HUES48 (cell line): ENCODE measurements at regions not wholly inside any gene's neighbourhood (a gene's known extent, or its start where the extent isn't known, plus 50 kb on each side); places are given as distances from the start of the nearest gene placed in this dataset.

Experiments
- H3K27ac ChIP-seq: one replicate; pipeline ENCODE4 v1.7.0; 2013; ENCODE audit warnings: low read depth, low read length, inconsistent platforms
- H3K27me3 ChIP-seq: 2 replicates; pipeline ENCODE4 v1.6.1; 2013; ENCODE audit warnings: mild to moderate bottlenecking, low read length; ENCODE audit not compliant: control insufficient read depth, insufficient read depth
- H3K36me3 ChIP-seq: 2 replicates; pipeline ENCODE4 v1.6.1; 2013; ENCODE audit warnings: low read length; ENCODE audit not compliant: control insufficient read depth, insufficient read depth
- H3K4me1 ChIP-seq: 2 replicates; pipeline ENCODE4 v1.6.1; 2013; ENCODE audit warnings: mild to moderate bottlenecking, low read length; ENCODE audit not compliant: control insufficient read depth, insufficient read depth
- H3K4me3 ChIP-seq: 2 replicates; pipeline ENCODE4 v1.5.1; 2013; ENCODE audit warnings: mild to moderate bottlenecking, low read depth, low read length
- H3K9ac ChIP-seq: 2 replicates; pipeline ENCODE4 v1.6.1; 2013; ENCODE audit warnings: mild to moderate bottlenecking, low read depth, low read length, moderate library complexity
- H3K9me3 ChIP-seq: 2 replicates; pipeline ENCODE4 v1.6.1; 2013; ENCODE audit warnings: low read length; ENCODE audit not compliant: control insufficient read depth, insufficient read depth

- Histone ChIP-seq H3K9me3 (no peaks in the 10 kb centered on the region), H3K36me3 (no peaks in the 10 kb centered on the region), H3K4me1 (peaks cover 9% of the 10 kb centered on the region), H3K27ac (no peak overlapping the region), H3K9ac (no peak overlapping the region), H3K27me3 (no peaks in the 10 kb centered on the region), H3K4me3 (no peak overlapping the region)
These were observed 764.9 kb upstream of the FANCL start for GRCh38 chr2:59005836-59006615.

- H3K36me3 ChIP-seq, result no peaks in the 10 kb centered on the region
- H3K9me3 ChIP-seq, result no peaks in the 10 kb centered on the region
- H3K27me3 ChIP-seq, result no peaks in the 10 kb centered on the region
- H3K4me3 ChIP-seq, result no peak overlapping the region
- H3K9ac ChIP-seq, result no peak overlapping the region
- H3K27ac ChIP-seq, result no peak overlapping the region
- peaks cover 9% of the 10 kb centered on the region for H3K4me1 ChIP-seq
These were observed 763.5 kb upstream of the FANCL start for GRCh38 chr2:59004621-59005020.

GRCh38 chr2:59000796-59001195 lies 759.7 kb upstream of the FANCL start:
- H3K27ac ChIP-seq, result no peak overlapping the region
- H3K9ac ChIP-seq, result no peak overlapping the region
- no peaks in the 10 kb centered on the region for H3K27me3 ChIP-seq
- no peaks in the 10 kb centered on the region for H3K9me3 ChIP-seq
- H3K4me3 ChIP-seq, result no peak overlapping the region
- peaks cover 2% of the 10 kb centered on the region; the same call in 1 of the 2 replicates for H3K4me1 ChIP-seq
- no peaks in the 10 kb centered on the region for H3K36me3 ChIP-seq

GRCh38 chr2:58992062-58992706 lies 751.1 kb upstream of the FANCL start:
- peaks cover 15% of the 10 kb centered on the region for H3K4me1 ChIP-seq
- H3K27me3 ChIP-seq, result no peaks in the 10 kb centered on the region
- no peak overlapping the region for H3K4me3 ChIP-seq
- H3K27ac ChIP-seq, result no peak overlapping the region
- no peaks in the 10 kb centered on the region for H3K36me3 ChIP-seq
- no peaks in the 10 kb centered on the region for H3K9me3 ChIP-seq
- H3K9ac ChIP-seq, result no peak overlapping the region

- no peaks in the 10 kb centered on the region for H3K27me3 ChIP-seq
- no peak overlapping the region for H3K4me3 ChIP-seq
- peaks cover 15% of the 10 kb centered on the region for H3K4me1 ChIP-seq
- no peak overlapping the region for H3K27ac ChIP-seq
- H3K36me3 ChIP-seq, result no peaks in the 10 kb centered on the region
- H3K9me3 ChIP-seq, result no peaks in the 10 kb centered on the region
- no peak overlapping the region for H3K9ac ChIP-seq
These were observed 750.2 kb upstream of the FANCL start for GRCh38 chr2:58991357-58991756.

GRCh38 chr2:58985541-58985940 lies 744.4 kb upstream of the FANCL start:
- Histone ChIP-seq H3K4me1 (peaks cover 18% of the 10 kb centered on the region), H3K27ac (no peak overlapping the region), H3K9ac (no peak overlapping the region), H3K9me3 (no peaks in the 10 kb centered on the region), H3K4me3 (no peak overlapping the region), H3K27me3 (no peaks in the 10 kb centered on the region), H3K36me3 (no peaks in the 10 kb centered on the region)

- no peaks in the 10 kb centered on the region for H3K9me3 ChIP-seq
- H3K36me3 ChIP-seq, result no peaks in the 10 kb centered on the region
- no peak overlapping the region for H3K27ac ChIP-seq
- no peak overlapping the region for H3K9ac ChIP-seq
- H3K27me3 ChIP-seq, result no peaks in the 10 kb centered on the region
- no peak overlapping the region for H3K4me3 ChIP-seq
- peaks cover 18% of the 10 kb centered on the region for H3K4me1 ChIP-seq
These were observed 743.6 kb upstream of the FANCL start for GRCh38 chr2:58984731-58985130.

- Histone ChIP-seq H3K27me3 (no peaks in the 10 kb centered on the region), H3K36me3 (no peaks in the 10 kb centered on the region), H3K27ac (no peak overlapping the region), H3K4me1 (peaks cover 15% of the 10 kb centered on the region), H3K4me3 (no peak overlapping the region), H3K9me3 (no peaks in the 10 kb centered on the region), H3K9ac (no peak overlapping the region)
These were observed 742.0 kb upstream of the FANCL start for GRCh38 chr2:58983111-58983510.

- Histone ChIP-seq H3K27ac (no peak overlapping the region), H3K27me3 (no peaks in the 10 kb centered on the region), H3K9me3 (no peaks in the 10 kb centered on the region), H3K9ac (no peak overlapping the region), H3K36me3 (no peaks in the 10 kb centered on the region), H3K4me3 (no peak overlapping the region), H3K4me1 (peaks cover 28% of the 10 kb centered on the region)
These were observed 740.1 kb upstream of the FANCL start for GRCh38 chr2:58981237-58981636.

- Histone ChIP-seq H3K36me3 (no peaks in the 10 kb centered on the region), H3K27me3 (no peaks in the 10 kb centered on the region), H3K9me3 (no peaks in the 10 kb centered on the region), H3K4me1 (peaks cover 57% of the 10 kb centered on the region), H3K4me3 (no peak overlapping the region), H3K9ac (no peak overlapping the region), H3K27ac (no peak overlapping the region)
These were observed 735.4 kb upstream of the FANCL start for GRCh38 chr2:58976375-58977071.

GRCh38 chr2:58974881-58975280 lies 733.8 kb upstream of the FANCL start:
- Histone ChIP-seq H3K4me1 (peaks cover 61% of the 10 kb centered on the region), H3K36me3 (no peaks in the 10 kb centered on the region), H3K27ac (no peak overlapping the region), H3K27me3 (no peaks in the 10 kb centered on the region), H3K9ac (no peak overlapping the region), H3K4me3 (no peak overlapping the region; the same call in 1 of the 2 replicates), H3K9me3 (no peaks in the 10 kb centered on the region)
